Smooth muscle cell (in vitro differentiated cells): ENCODE measurements at regions not wholly inside any gene's neighbourhood (a gene's known extent, or its start where the extent isn't known, plus 50 kb on each side); places are given as distances from the start of the nearest gene placed in this dataset.

Experiments used
- DNase-seq: peaks from one replicate; lab custom pipeline; 2025; ENCODE audit not compliant: unreplicated experiment; lab: John Stamatoyannopoulos, UW
- H2AFZ ChIP-seq: fragments of 200-600 bp; sonication (generic); 2 replicates; pipeline ENCODE4 v1.6.0; 2016; ENCODE audit warnings: antibody characterized with exemption, low read depth, mild to moderate bottlenecking
- H3F3A ChIP-seq: fragments of 200-600 bp; sonication (generic); 2 replicates; pipeline ENCODE4 v1.6.0; 2017; ENCODE audit warnings: antibody characterized with exemption, low read depth
- H3K27ac ChIP-seq: fragments of 200-600 bp; sonication (generic); 2 replicates; pipeline ENCODE4 v1.5.1; 2016; ENCODE audit warnings: low read depth, mild to moderate bottlenecking
- H3K27me3 ChIP-seq: fragments of 200-600 bp; sonication (generic); 2 replicates; pipeline ENCODE4 v1.6.1; 2016; ENCODE audit warnings: low read depth, mild to moderate bottlenecking
- H3K36me3 ChIP-seq: fragments of 200-600 bp; sonication (generic); 2 replicates; pipeline ENCODE4 v1.5.1; 2016; ENCODE audit warnings: low read depth
- H3K4me1 ChIP-seq: fragments of 200-600 bp; sonication (generic); 2 replicates; pipeline ENCODE4 v1.5.1; 2016; ENCODE audit warnings: low read depth
- H3K4me2 ChIP-seq: fragments of 200-600 bp; sonication (generic); 2 replicates; pipeline ENCODE4 v1.6.0; 2016; ENCODE audit warnings: mild to moderate bottlenecking
- H3K4me3 ChIP-seq: fragments of 200-600 bp; sonication (generic); 2 replicates; pipeline ENCODE4 v1.5.1; 2016; ENCODE audit warnings: mild to moderate bottlenecking
- H3K79me2 ChIP-seq: fragments of 200-600 bp; sonication (generic); 2 replicates; pipeline ENCODE4 v1.6.0; 2016; ENCODE audit warnings: low read depth, mild to moderate bottlenecking
- H3K9ac ChIP-seq: fragments of 200-600 bp; sonication (generic); 2 replicates; pipeline ENCODE4 v1.6.0; 2016; ENCODE audit warnings: low read depth
- H3K9me3 ChIP-seq: fragments of 200-600 bp; sonication (generic); replicated peaks from 2 replicates; pipeline ENCODE4 v1.5.1; 2016; ENCODE audit warnings: low read depth
- H4K20me1 ChIP-seq: fragments of 200-600 bp; sonication (generic); 2 replicates; pipeline ENCODE4 v1.6.0; 2016; ENCODE audit warnings: low read depth
- WGBS: methylation state at CpG from one replicate; pipeline ENCODE4 v1.1.7; 2016; ENCODE audit warnings: low lambda C conversion rate; 5-methylcytosine and 5-hydroxymethylcytosine counted together
- TF ChIP-seq, protein P1 (sequence below): fragments of 200-600 bp; sonication (generic); IDR thresholded peaks from 2 replicates; pipeline ENCODE4 v1.5.1; 2017; ENCODE audit warnings: borderline replicate concordance, mild to moderate bottlenecking, antibody characterized with exemption; ENCODE audit not compliant: insufficient read depth, poor library complexity, severe bottlenecking

DNA sequence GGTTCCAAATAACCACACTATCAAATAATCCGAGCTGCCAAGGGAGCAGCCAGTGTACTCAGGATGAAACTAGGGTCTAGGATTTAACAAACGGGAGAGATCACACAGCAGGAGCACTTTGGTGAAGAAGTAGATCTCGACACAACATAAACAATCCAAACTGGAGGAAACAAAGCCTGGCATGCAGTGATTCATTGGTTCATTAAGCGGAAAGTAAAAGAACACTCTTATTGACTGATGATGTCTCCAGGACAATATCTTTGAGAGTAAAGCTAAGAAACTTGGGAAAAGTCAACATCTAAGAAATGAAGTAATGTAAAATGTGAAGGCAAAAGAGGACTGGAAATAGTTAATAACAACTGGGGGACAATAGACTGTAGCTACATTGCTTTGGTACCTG lies 1478.3 kb upstream of the CDH9 start:
- H3K27ac ChIP-seq: no peak overlapping the region
- no peaks in the 10 kb centered on the region for H3K36me3 ChIP-seq
- H2AFZ ChIP-seq: no peak overlapping the region
- H3F3A ChIP-seq: no peaks in the 10 kb centered on the region
- H3K9me3 ChIP-seq: no peaks in the 10 kb centered on the region
- no peaks in the 10 kb centered on the region for H3K27me3 ChIP-seq
- DNase-seq: no peak
- 62% methylated on average over 4 of the region's 4 CpGs for WGBS
- H4K20me1 ChIP-seq: no peaks in the 10 kb centered on the region
- no peak overlapping the region for H3K4me2 ChIP-seq
- TF ChIP-seq, protein P1, sequence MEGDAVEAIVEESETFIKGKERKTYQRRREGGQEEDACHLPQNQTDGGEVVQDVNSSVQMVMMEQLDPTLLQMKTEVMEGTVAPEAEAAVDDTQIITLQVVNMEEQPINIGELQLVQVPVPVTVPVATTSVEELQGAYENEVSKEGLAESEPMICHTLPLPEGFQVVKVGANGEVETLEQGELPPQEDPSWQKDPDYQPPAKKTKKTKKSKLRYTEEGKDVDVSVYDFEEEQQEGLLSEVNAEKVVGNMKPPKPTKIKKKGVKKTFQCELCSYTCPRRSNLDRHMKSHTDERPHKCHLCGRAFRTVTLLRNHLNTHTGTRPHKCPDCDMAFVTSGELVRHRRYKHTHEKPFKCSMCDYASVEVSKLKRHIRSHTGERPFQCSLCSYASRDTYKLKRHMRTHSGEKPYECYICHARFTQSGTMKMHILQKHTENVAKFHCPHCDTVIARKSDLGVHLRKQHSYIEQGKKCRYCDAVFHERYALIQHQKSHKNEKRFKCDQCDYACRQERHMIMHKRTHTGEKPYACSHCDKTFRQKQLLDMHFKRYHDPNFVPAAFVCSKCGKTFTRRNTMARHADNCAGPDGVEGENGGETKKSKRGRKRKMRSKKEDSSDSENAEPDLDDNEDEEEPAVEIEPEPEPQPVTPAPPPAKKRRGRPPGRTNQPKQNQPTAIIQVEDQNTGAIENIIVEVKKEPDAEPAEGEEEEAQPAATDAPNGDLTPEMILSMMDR: no peak
- no peak overlapping the region for H3K4me3 ChIP-seq
- H3K79me2 ChIP-seq: no peaks in the 10 kb centered on the region
- H3K4me1 ChIP-seq: peaks cover 6% of the 10 kb centered on the region
- no peak overlapping the region for H3K9ac ChIP-seq

- Histone ChIP-seq H3K4me3 (no peak overlapping the region), H4K20me1 (no peaks in the 10 kb centered on the region), H3K79me2 (no peaks in the 10 kb centered on the region), H3K4me2 (no peak overlapping the region), H3F3A (no peaks in the 10 kb centered on the region), H2AFZ (peak overlapping the region; percentile 1), H3K36me3 (no peaks in the 10 kb centered on the region), H3K9ac (no peak overlapping the region), H3K4me1 (peaks cover 6% of the 10 kb centered on the region), H3K27me3 (no peaks in the 10 kb centered on the region), H3K9me3 (no peaks in the 10 kb centered on the region), H3K27ac (no peak overlapping the region)
- WGBS: 86% methylated on average over 4 of the region's 4 CpGs
- TF ChIP-seq, protein P1: no peak
- no peak for DNase-seq
Measured at GRCh38 chr5:28512648-28513047, 1474.3 kb upstream of the CDH9 start.

DNA sequence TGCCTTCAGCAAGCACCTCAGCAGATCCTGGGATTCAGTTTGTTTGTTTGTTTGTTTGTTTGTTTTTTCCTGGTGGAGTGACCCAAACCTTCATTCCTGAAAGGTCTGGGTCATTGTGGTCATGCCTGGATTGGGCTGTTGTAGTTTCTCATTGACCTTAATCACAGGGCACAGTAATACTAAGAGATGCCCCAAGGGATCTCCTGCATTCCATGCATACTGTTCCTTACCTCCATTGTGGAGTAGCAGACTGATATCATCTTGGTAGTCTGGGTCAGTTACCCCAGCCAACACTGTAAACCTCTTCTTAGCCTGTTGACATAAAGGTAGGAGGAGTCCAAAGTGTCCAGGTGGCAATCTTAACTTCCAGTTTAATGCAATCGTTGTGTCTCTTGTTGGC lies 1466.7 kb upstream of the CDH9 start:
- WGBS: 78% methylated on average over 1 of the region's 1 CpG
- DNase-seq: no peak
- H3K79me2 ChIP-seq: no peaks in the 10 kb centered on the region
- H2AFZ ChIP-seq: no peak overlapping the region
- H3K27me3 ChIP-seq: no peaks in the 10 kb centered on the region
- no peaks in the 10 kb centered on the region for H3F3A ChIP-seq
- no peak overlapping the region for H3K27ac ChIP-seq
- no peaks in the 10 kb centered on the region for H4K20me1 ChIP-seq
- no peak overlapping the region for H3K4me2 ChIP-seq
- H3K4me1 ChIP-seq: no peaks in the 10 kb centered on the region
- TF ChIP-seq, protein P1: no peak
- no peak overlapping the region for H3K9ac ChIP-seq
- no peak overlapping the region for H3K4me3 ChIP-seq
- no peaks in the 10 kb centered on the region for H3K36me3 ChIP-seq
- no peaks in the 10 kb centered on the region for H3K9me3 ChIP-seq

DNA sequence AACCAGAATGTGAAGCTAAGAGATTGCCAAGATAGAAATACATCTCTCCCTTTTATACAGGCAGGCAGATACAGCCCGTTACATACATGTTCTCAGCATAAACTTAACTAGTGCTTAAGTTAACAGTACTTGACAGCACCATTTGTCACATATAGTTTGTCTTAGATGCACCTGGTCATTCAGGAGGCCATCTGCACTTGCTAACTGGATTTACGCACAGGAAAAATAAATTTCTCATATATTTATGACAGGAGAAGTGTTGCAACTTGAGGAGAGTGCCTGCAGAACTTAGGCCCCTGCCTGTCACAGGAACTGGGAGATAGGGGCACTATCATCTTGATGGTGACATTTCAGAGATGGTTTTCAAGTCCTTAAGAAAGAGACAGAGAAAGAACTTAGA lies 1462.1 kb upstream of the CDH9 start:
- no peaks in the 10 kb centered on the region for H3K79me2 ChIP-seq
- no peaks in the 10 kb centered on the region for H3K9me3 ChIP-seq
- no peak overlapping the region for H3K27ac ChIP-seq
- H3K27me3 ChIP-seq: no peaks in the 10 kb centered on the region
- no peak overlapping the region for H2AFZ ChIP-seq
- DNase-seq: no peak
- 91% methylated on average over 2 of the region's 2 CpGs for WGBS
- H3K36me3 ChIP-seq: no peaks in the 10 kb centered on the region
- TF ChIP-seq, protein P1: no peak
- no peak overlapping the region for H3K9ac ChIP-seq
- no peak overlapping the region for H3K4me3 ChIP-seq
- H3K4me2 ChIP-seq: no peak overlapping the region
- H3F3A ChIP-seq: no peaks in the 10 kb centered on the region
- H4K20me1 ChIP-seq: no peaks in the 10 kb centered on the region
- H3K4me1 ChIP-seq: no peaks in the 10 kb centered on the region
